Endothelial cell of umbilical vein (primary cell): ENCODE measurements at regions not wholly inside any gene's neighbourhood (a gene's known extent, or its start where the extent isn't known, plus 50 kb on each side); places are given as distances from the start of the nearest gene placed in this dataset.

Source experiments
- BruUV-seq: library from RNA; stranded (reverse); fragments of 400-500 nt; replicated peaks from 2 replicates; lab custom pipeline; 2021; lab: Mats Ljungman, UMichigan
- CTCF ChIA-PET: fragments of 300-600, 350-600 bp; sonication (Branson Sonifier 250); formaldehyde crosslinking; loops from one replicate; lab custom pipeline; 2021; ENCODE audit warnings: antibody characterized with exemption, inconsistent platforms; lab: Charles Lee
- POLR2A ChIA-PET: fragments of 300-600, 350-600 bp; sonication (Branson Sonifier 250); formaldehyde crosslinking; loops from one replicate; lab custom pipeline; 2021; ENCODE audit warnings: antibody characterized with exemption, inconsistent platforms; lab: Charles Lee
- DNase-seq: peaks from one replicate; pipeline ENCODE4 v3.0.0-alpha.2; 2011; ENCODE audit warnings: low read depth, low spot score
- FAIRE-seq: peaks from 2 replicates; lab custom pipeline; 2011; peaks lifted over from hg19 to GRCh38; lab: Jason Lieb, UNC
- H2AFZ ChIP-seq: 2 replicates; pipeline ENCODE4 v1.6.0; 2012; ENCODE audit warnings: low read depth, low read length, control low read depth, inconsistent platforms
- H3K27ac ChIP-seq: 2 replicates; pipeline ENCODE4 v1.5.1; 2011; ENCODE audit warnings: low read depth, mild to moderate bottlenecking, control low read depth, low read length, moderate library complexity; ENCODE audit not compliant: insufficient read depth
- H3K27me3 ChIP-seq, 2 experiments: 2 replicates each; pipeline versions ENCODE4 v1.6.0 to v1.6.1; 2011; ENCODE audit warnings: low read length in 2 of 2, mixed read lengths in 1 of 2; ENCODE audit not compliant: control insufficient read depth in 2 of 2, insufficient read depth in 2 of 2
- H3K36me3 ChIP-seq, 2 experiments: 2 replicates in 1 of 2; 3 replicates in 1 of 2; pipeline ENCODE4 v1.5.1; 2011; ENCODE audit warnings: low read length in 2 of 2, mild to moderate bottlenecking in 1 of 2, moderate library complexity in 1 of 2; ENCODE audit not compliant: control insufficient read depth in 2 of 2, insufficient read depth in 2 of 2; ENCODE audit errors: extremely low read depth in 1 of 2
- H3K4me1 ChIP-seq: 3 replicates; pipeline ENCODE4 v1.5.1; 2011; ENCODE audit warnings: mild to moderate bottlenecking, low read length; ENCODE audit not compliant: control insufficient read depth, insufficient read depth; ENCODE audit errors: extremely low read depth
- H3K4me2 ChIP-seq: 2 replicates; pipeline ENCODE4 v1.6.1; 2011; ENCODE audit warnings: low read length, control low read depth, mixed read lengths; ENCODE audit not compliant: insufficient read depth
- H3K4me3 ChIP-seq, 3 experiments: fragments of 200-600 bp in 1 of 3; sonication (generic), shearing (Covaris generic) in 1 of 3; replicated peaks in 1 of 3; 2 replicates each; pipeline ENCODE4 v1.5.1; 2011 to 2016; ENCODE audit warnings: control low read depth in 3 of 3, low read length in 3 of 3, mild to moderate bottlenecking in 2 of 3, inconsistent platforms in 1 of 3, low read depth in 1 of 3, moderate library complexity in 1 of 3; ENCODE audit not compliant: insufficient read depth in 1 of 3
- H3K79me2 ChIP-seq: 2 replicates; pipeline ENCODE4 v1.6.0; 2012; ENCODE audit warnings: low read length, inconsistent platforms; ENCODE audit not compliant: control insufficient read depth, insufficient read depth
- H3K9ac ChIP-seq: replicated peaks from 2 replicates; pipeline ENCODE3; 2011; ENCODE audit warnings: low read length, control low read depth; ENCODE audit not compliant: insufficient read depth; ENCODE audit errors: extremely low read depth
- H3K9me1 ChIP-seq: replicated peaks from 3 replicates; pipeline ENCODE4 v1.6.0; 2011; ENCODE audit warnings: mild to moderate bottlenecking, low read length; ENCODE audit not compliant: control insufficient read depth, insufficient read depth; ENCODE audit errors: extremely low read depth
- H3K9me3 ChIP-seq: replicated peaks from 2 replicates; pipeline ENCODE4 v1.5.1; 2012; ENCODE audit warnings: low read length, inconsistent platforms; ENCODE audit not compliant: control insufficient read depth, insufficient read depth
- H4K20me1 ChIP-seq: replicated peaks from 2 replicates; pipeline ENCODE3; 2011; ENCODE audit warnings: mild to moderate bottlenecking, low read length; ENCODE audit not compliant: control insufficient read depth, insufficient read depth; ENCODE audit errors: extremely low read depth
- CTCF ChIP-seq, 2 donors: IDR thresholded peaks; 1 replicate in 1 of 2; 2 replicates in 1 of 2; pipeline ENCODE4 v1.5.1; 2011; ENCODE audit warnings: low read length in 2 of 2, mild to moderate bottlenecking in 2 of 2, moderate library complexity in 2 of 2, control low read depth in 1 of 2, inconsistent platforms in 1 of 2, low read depth in 1 of 2; ENCODE audit not compliant: insufficient read depth in 1 of 2; ENCODE audit errors: extremely low read depth in 1 of 2
- EZH2 ChIP-seq: IDR thresholded peaks from 2 replicates; pipeline ENCODE4 v1.6.1; 2012; ENCODE audit warnings: borderline replicate concordance, low read depth, mild to moderate bottlenecking, moderate library complexity, low read length, inconsistent platforms; ENCODE audit not compliant: severe bottlenecking
- FOS ChIP-seq: IDR thresholded peaks from 2 replicates; pipeline ENCODE4 v1.6.1; 2011; ENCODE audit warnings: mild to moderate bottlenecking, low read length, moderate library complexity, borderline replicate concordance; ENCODE audit not compliant: insufficient read depth
- GATA2 ChIP-seq: IDR thresholded peaks from 2 replicates; pipeline ENCODE4 v1.7.0; 2011; ENCODE audit warnings: low read depth, mild to moderate bottlenecking, moderate library complexity, mixed read lengths, low read length; ENCODE audit not compliant: insufficient read length, insufficient read depth
- JUN ChIP-seq: IDR thresholded peaks from 2 replicates; pipeline ENCODE4 v1.6.1; 2011; ENCODE audit warnings: borderline replicate concordance, low read depth; ENCODE audit not compliant: insufficient read length, insufficient read depth
- MAX ChIP-seq: IDR thresholded peaks from 2 replicates; pipeline ENCODE4 v1.6.1; 2011; ENCODE audit not compliant: insufficient read depth, insufficient read length
- MYC ChIP-seq: IDR thresholded peaks from one replicate; pipeline ENCODE4 v1.6.1; 2011; ENCODE audit warnings: mild to moderate bottlenecking, low read depth, low read length
- POLR2A ChIP-seq: IDR thresholded peaks from 2 replicates; pipeline ENCODE4 v1.6.1; 2012; ENCODE audit warnings: low read depth, mild to moderate bottlenecking, control low read depth, low read length
- POLR2AphosphoS5 ChIP-seq: IDR thresholded peaks from 2 replicates; pipeline ENCODE4 v1.6.1; 2012; ENCODE audit warnings: low read depth, mild to moderate bottlenecking, control low read depth, low read length, moderate library complexity; ENCODE audit not compliant: insufficient read depth
- dilution Hi-C: fragments of 300-500 bp; cut with MboI; formaldehyde crosslinking; loops from one replicate; pipeline ENCODE4 v1.15.0; 2019; ENCODE audit warnings: low sequenced_read_pairs; ENCODE audit not compliant: extremely low pct_ligation_motif_present
- intact Hi-C: fragments of 100-400 bp; cut with micrococcal nuclease; formaldehyde crosslinking; loops from one replicate; pipeline ENCODE4 v1.10.0; 2022

GRCh38 chr16:66039793-66040192, 326.7 kb upstream of the CDH5 start:
- intact Hi-C loops (loop anchor here (10.0 kb wide), 1 partner anchor 415 kb away; no protein-coding TSS in a partner anchor), dilution Hi-C loops (no loop called here)
- ChIA-PET POLR2A (no interaction called here), CTCF (no interaction called here)
- H3K36me3 ChIP-seq = no peaks in the 10 kb centered on the region
- no peaks in the 10 kb centered on the region for H3K27me3 ChIP-seq
- no peak overlapping the region for H2AFZ ChIP-seq
- no peak overlapping the region for H3K27ac ChIP-seq
- DNase-seq (no peak), FAIRE-seq (no peak)
- H3K79me2 ChIP-seq = no peaks in the 10 kb centered on the region
- no peaks in the 10 kb centered on the region for H3K9me1 ChIP-seq
- no peak overlapping the region for H3K4me3 ChIP-seq
- no peak overlapping the region for H3K9ac ChIP-seq
- no peak for TF ChIP-seq POLR2AphosphoS5
- no peak for TF ChIP-seq CTCF (IDR thresholded peaks at IDR 0.05; ENCODE audit: extremely low read depth in 1 of 2, insufficient read depth in 1 of 2, low read depth in 1 of 2, low read length in 2 of 2)
- TF ChIP-seq JUN = no peak
- TF ChIP-seq FOS = no peak
- TF ChIP-seq EZH2 = no peak
- no peak for TF ChIP-seq MAX
- TF ChIP-seq GATA2 = no peak
- TF ChIP-seq POLR2A = no peak
- TF ChIP-seq MYC = no peak
- no peaks in the 10 kb centered on the region for H4K20me1 ChIP-seq
- H3K4me1 ChIP-seq = no peaks in the 10 kb centered on the region
- H3K4me2 ChIP-seq = no peak overlapping the region
- no peaks in the 10 kb centered on the region for H3K9me3 ChIP-seq
- no TSS peak for BruUV-seq
